BE2C (cell line): ENCODE measurements at regions not wholly inside any gene's neighbourhood (a gene's known extent, or its start where the extent isn't known, plus 50 kb on each side); places are given as distances from the start of the nearest gene placed in this dataset.

ENCODE experiments used
- DNase-seq: peaks from one replicate; pipeline ENCODE4 v3.0.0-alpha.2; 2020
- H3K27me3 ChIP-seq: fragments of 250-450 bp; sonication (Bioruptor Pico); 2 replicates; pipeline ENCODE4 v1.5.1; 2020; ENCODE audit warnings: mild to moderate bottlenecking
- H3K36me3 ChIP-seq: fragments of 250-450 bp; sonication (Bioruptor Pico); 2 replicates; pipeline ENCODE4 v1.5.1; 2020; ENCODE audit warnings: mild to moderate bottlenecking
- H3K4me1 ChIP-seq: fragments of 250-450 bp; sonication (Bioruptor Pico); 2 replicates; pipeline ENCODE4 v1.5.1; 2020
- H3K4me3 ChIP-seq: 2 replicates; pipeline ENCODE4 v1.5.1; 2011; ENCODE audit warnings: low read depth, low read length
- H3K9me3 ChIP-seq: fragments of 250-450 bp; sonication (Bioruptor Pico); 2 replicates; pipeline ENCODE4 v1.5.1; 2020
- TF ChIP-seq, protein P1 (sequence below): IDR thresholded peaks from 2 replicates; pipeline ENCODE4 v1.5.1; 2012; ENCODE audit warnings: mild to moderate bottlenecking, low read depth, low read length

DNA sequence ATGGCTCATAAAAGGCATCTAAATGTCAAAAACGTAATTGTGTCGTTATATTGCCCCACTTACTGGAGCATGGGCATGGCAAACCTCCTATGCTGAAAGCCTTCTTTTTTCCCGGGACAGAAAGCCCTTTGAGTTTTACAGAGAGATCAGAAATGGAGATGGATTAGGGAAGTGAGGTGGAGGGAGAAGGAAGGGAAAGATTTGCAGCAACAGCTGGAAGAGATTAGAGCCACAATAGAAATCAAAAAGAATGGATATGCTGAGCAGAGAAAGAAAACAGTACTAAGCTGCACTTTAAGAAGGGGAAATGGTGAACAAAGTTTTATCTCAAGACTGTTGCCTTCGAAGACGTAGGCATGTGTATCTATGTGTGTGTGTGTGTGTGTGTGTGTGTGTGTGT is 97.2 kb upstream of the PCGF5 start:
- Histone ChIP-seq H3K9me3 (no peaks in the 10 kb centered on the region), H3K4me1 (peaks cover 8% of the 10 kb centered on the region; the same call in 1 of the 2 replicates), H3K27me3 (no peaks in the 10 kb centered on the region), H3K4me3 (no peak overlapping the region), H3K36me3 (no peaks in the 10 kb centered on the region)
- DNase-seq: no peak
- TF ChIP-seq, protein P1, sequence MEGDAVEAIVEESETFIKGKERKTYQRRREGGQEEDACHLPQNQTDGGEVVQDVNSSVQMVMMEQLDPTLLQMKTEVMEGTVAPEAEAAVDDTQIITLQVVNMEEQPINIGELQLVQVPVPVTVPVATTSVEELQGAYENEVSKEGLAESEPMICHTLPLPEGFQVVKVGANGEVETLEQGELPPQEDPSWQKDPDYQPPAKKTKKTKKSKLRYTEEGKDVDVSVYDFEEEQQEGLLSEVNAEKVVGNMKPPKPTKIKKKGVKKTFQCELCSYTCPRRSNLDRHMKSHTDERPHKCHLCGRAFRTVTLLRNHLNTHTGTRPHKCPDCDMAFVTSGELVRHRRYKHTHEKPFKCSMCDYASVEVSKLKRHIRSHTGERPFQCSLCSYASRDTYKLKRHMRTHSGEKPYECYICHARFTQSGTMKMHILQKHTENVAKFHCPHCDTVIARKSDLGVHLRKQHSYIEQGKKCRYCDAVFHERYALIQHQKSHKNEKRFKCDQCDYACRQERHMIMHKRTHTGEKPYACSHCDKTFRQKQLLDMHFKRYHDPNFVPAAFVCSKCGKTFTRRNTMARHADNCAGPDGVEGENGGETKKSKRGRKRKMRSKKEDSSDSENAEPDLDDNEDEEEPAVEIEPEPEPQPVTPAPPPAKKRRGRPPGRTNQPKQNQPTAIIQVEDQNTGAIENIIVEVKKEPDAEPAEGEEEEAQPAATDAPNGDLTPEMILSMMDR: no peak

DNA sequence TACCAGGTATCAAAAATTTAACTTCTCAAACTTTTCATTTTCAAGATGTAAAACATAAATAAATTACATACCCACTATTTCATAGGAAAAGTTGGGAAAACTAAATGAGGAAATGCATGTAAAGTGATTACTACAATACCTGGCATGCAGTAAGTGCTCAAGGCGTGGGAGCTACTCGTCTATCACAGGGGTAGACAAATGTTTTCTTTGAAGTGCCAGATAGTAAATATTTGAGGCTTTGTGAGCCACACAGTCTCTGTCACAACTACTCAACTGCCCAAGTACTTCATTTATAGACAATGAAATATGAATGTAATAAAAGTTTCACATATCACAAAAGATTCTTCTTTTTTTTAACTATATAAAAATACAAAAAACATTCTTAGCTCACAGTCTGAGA is 96.4 kb upstream of the PCGF5 start:
- no peaks in the 10 kb centered on the region for H3K36me3 ChIP-seq
- no peak overlapping the region for H3K4me3 ChIP-seq
- peaks cover 8% of the 10 kb centered on the region; the same call in 1 of the 2 replicates for H3K4me1 ChIP-seq
- DNase-seq: no peak
- TF ChIP-seq, protein P1: no peak
- no peaks in the 10 kb centered on the region for H3K9me3 ChIP-seq
- H3K27me3 ChIP-seq: no peaks in the 10 kb centered on the region

DNA sequence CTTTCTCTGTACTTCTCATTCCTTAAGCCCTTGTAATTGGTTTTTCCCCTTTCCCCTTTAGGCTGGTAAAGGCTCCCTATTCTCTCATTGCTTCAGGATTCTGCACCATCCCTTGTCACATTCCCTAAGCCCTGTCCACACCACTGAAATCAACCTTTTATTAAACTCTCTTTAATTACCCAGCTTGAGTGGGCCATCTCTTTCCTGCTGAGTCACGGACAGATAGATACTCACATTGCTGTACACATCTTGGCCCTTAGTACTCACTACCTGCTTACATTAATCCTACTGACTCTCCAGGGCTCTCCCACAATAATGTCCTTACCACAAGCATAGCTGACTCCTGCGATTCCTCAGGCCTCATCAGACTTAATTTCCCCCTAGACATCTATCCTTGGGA is 94.0 kb upstream of the PCGF5 start:
- no peaks in the 10 kb centered on the region for H3K36me3 ChIP-seq
- TF ChIP-seq, protein P1: no peak
- H3K4me1 ChIP-seq: 0 out of 2 replicates have a peak, but pooled peaks cover 2% of the 10 kb centered on the region
- no peaks in the 10 kb centered on the region for H3K27me3 ChIP-seq
- no peaks in the 10 kb centered on the region for H3K9me3 ChIP-seq
- DNase-seq: no peak
- H3K4me3 ChIP-seq: no peak overlapping the region

DNA sequence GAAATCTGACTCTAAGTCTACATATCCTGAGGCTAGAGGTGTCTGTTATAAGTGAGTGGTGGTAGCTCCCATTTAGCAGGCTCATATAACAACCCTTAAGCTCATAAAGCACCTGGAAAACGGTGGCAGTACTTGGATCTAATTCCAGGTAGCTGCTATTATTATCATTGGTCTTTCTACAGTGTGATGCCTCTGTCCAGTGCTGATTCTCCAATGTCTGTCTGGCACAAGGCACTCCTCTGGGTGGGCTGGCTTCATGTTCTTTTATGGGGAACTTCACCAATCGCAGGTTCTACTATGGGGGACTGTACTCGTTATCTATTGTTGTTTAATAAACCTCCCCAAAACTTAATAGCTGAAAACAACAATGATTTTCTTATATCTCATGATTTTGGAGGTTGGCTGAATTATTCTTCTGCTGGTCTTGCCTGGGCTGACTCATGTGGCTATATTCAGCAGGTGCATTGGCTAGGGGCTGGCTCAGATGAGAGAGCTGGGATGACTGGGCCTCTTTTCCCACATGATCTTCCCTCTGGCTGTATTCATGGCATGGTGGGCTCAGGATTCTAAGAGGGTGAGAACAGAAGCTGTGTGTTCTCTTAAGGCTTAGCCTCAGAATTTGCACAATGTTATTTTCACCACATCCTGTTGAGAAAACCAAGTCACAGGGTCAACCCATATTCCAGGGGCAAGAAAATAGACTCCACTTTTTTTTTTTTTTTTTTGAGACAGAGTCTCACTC is 93.0 kb upstream of the PCGF5 start:
- Histone ChIP-seq H3K4me1 (0 out of 2 replicates have a peak, but pooled peaks cover 2% of the 10 kb centered on the region), H3K27me3 (no peaks in the 10 kb centered on the region), H3K4me3 (no peak overlapping the region), H3K9me3 (no peaks in the 10 kb centered on the region), H3K36me3 (no peaks in the 10 kb centered on the region)
- TF ChIP-seq, protein P1: no peak
- no peak for DNase-seq

DNA sequence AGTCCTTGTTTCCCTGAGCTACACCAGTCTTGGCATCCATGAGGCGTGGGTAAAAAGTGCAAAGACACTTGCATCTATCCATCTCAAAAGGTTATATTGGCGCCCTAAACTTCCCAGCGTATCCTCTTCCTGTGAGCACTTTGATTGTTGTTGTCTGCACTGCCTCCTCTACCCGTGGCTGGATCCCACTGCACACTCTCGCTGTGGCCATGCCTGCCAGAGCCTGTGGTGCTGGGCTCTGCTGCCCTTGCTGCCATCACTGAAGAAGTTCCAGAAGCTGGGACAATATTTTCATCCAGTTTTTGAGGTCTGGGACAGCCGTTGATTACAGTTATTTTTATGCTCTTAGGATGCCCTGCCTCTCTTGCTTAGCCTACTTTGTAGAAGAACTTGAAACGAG is 85.3 kb upstream of the PCGF5 start:
- Histone ChIP-seq H3K4me1 (peaks cover 15% of the 10 kb centered on the region), H3K9me3 (no peaks in the 10 kb centered on the region), H3K36me3 (no peaks in the 10 kb centered on the region), H3K4me3 (no peak overlapping the region), H3K27me3 (no peaks in the 10 kb centered on the region)
- TF ChIP-seq, protein P1: no peak
- no peak for DNase-seq

DNA sequence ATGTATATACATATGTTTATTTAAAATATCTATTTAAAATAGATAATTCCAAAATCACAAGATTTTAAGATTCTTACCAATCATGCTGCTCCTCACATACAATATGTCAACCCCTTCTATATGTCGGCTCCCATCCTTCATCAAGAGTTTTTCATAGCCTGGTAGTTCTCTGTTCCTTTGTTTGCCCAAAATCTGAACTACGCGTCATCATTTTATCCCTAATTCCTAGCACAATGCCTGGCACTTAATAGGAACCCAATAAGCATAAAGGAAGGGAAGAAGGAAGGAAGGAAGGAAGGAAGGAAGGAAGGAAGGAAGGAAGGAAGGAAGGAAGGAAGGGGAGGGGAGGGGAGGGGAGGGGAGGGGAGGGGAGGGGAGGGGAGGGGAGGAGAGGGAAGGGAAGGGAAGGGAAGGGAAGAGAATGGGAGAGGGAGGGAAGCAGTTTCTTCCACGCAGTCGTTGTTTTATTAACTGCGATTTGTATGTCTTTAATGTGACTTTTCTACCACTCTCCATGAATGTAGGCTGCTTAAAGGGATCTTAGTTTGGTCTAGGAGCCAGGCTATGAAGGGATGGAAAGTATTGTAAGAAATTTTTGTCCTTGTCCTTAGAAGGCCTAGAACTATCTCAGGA is 83.3 kb upstream of the PCGF5 start:
- Histone ChIP-seq H3K27me3 (no peaks in the 10 kb centered on the region), H3K36me3 (no peaks in the 10 kb centered on the region), H3K9me3 (no peaks in the 10 kb centered on the region), H3K4me3 (no peak overlapping the region), H3K4me1 (peaks cover 17% of the 10 kb centered on the region)
- TF ChIP-seq, protein P1: no peak
- no peak for DNase-seq
